KMS-11 (cell line): ENCODE measurements at regions not wholly inside any gene's neighbourhood (a gene's known extent, or its start where the extent isn't known, plus 50 kb on each side); places are given as distances from the start of the nearest gene placed in this dataset.

Source experiments
- H2AFZ ChIP-seq: fragments of 200-600 bp; sonication (generic); 2 replicates; pipeline ENCODE4 v1.6.1; 2016; ENCODE audit warnings: antibody characterized with exemption, mixed run types, low read depth
- H3K27ac ChIP-seq: fragments of 200-600 bp; sonication (generic); 2 replicates; pipeline ENCODE4 v1.6.1; 2016; ENCODE audit warnings: mild to moderate bottlenecking, mixed run types
- H3K27me3 ChIP-seq: fragments of 200-600 bp; sonication (generic); 2 replicates; pipeline ENCODE4 v1.6.1; 2017; ENCODE audit warnings: mild to moderate bottlenecking, low read depth, mixed run types, moderate library complexity; ENCODE audit not compliant: insufficient read depth
- H3K36me3 ChIP-seq: fragments of 200-600 bp; sonication (generic); 2 replicates; pipeline ENCODE4 v1.6.1; 2017; ENCODE audit warnings: mild to moderate bottlenecking, mixed run types; ENCODE audit not compliant: insufficient read depth
- H3K4me1 ChIP-seq: fragments of 200-600 bp; sonication (generic); 2 replicates; pipeline ENCODE4 v1.6.1; 2016; ENCODE audit warnings: mild to moderate bottlenecking, low read depth, mixed run types; ENCODE audit not compliant: poor library complexity, severe bottlenecking
- H3K4me2 ChIP-seq: fragments of 200-600 bp; sonication (generic); 2 replicates; pipeline ENCODE4 v1.7.0; 2016; ENCODE audit warnings: mild to moderate bottlenecking, mixed run types
- H3K4me3 ChIP-seq: fragments of 200-600 bp; sonication (generic); IDR thresholded peaks from 2 replicates; pipeline ENCODE4 v1.6.1; 2017; ENCODE audit warnings: low read depth, low read length, mixed read lengths; ENCODE audit not compliant: insufficient read depth
- H3K79me2 ChIP-seq: fragments of 200-600 bp; sonication (generic); 2 replicates; pipeline ENCODE4 v1.6.1; 2016; ENCODE audit warnings: low read depth, mixed run types; ENCODE audit not compliant: insufficient read depth
- H3K9ac ChIP-seq: fragments of 200-600 bp; sonication (generic); 2 replicates; pipeline ENCODE4 v1.6.1; 2016; ENCODE audit warnings: mild to moderate bottlenecking, mixed run types
- H4K20me1 ChIP-seq: fragments of 200-600 bp; sonication (generic); 2 replicates; pipeline ENCODE4 v1.6.1; 2016; ENCODE audit warnings: mild to moderate bottlenecking, mixed run types; ENCODE audit not compliant: insufficient read depth
- TF ChIP-seq, protein P1 (sequence below): fragments of 200-600 bp; sonication (generic); conservative IDR thresholded peaks from 2 replicates; pipeline ENCODE4 v1.6.1; 2017; ENCODE audit warnings: low read depth, mild to moderate bottlenecking, antibody characterized with exemption, low read length, moderate library complexity, mixed read lengths

DNA sequence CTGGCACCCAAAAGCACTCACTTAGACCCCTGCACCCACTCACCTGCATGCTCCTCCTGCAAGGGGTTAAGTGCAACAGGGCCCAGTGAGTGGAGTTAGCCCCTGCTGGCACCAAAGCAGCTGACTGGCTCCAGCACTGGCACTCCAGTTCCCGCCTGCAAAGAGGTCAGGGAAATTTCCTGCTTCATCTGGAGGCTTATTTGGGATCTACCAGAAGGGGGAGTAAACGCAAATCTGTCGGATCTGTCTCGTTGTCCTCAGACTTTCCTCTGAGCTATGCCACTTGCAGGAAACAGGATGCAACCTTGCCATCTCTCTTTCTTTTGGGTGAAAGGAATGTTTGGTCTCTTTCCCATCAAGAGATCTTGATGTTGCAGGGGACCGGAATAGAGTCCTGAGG lies 435.6 kb downstream of the PCDH10 start:
- H3K4me2 ChIP-seq: no peak overlapping the region
- H3K4me1 ChIP-seq: no peaks in the 10 kb centered on the region
- no peaks in the 10 kb centered on the region for H4K20me1 ChIP-seq
- H3K79me2 ChIP-seq: no peaks in the 10 kb centered on the region
- H3K27me3 ChIP-seq: no peaks in the 10 kb centered on the region
- TF ChIP-seq, protein P1, sequence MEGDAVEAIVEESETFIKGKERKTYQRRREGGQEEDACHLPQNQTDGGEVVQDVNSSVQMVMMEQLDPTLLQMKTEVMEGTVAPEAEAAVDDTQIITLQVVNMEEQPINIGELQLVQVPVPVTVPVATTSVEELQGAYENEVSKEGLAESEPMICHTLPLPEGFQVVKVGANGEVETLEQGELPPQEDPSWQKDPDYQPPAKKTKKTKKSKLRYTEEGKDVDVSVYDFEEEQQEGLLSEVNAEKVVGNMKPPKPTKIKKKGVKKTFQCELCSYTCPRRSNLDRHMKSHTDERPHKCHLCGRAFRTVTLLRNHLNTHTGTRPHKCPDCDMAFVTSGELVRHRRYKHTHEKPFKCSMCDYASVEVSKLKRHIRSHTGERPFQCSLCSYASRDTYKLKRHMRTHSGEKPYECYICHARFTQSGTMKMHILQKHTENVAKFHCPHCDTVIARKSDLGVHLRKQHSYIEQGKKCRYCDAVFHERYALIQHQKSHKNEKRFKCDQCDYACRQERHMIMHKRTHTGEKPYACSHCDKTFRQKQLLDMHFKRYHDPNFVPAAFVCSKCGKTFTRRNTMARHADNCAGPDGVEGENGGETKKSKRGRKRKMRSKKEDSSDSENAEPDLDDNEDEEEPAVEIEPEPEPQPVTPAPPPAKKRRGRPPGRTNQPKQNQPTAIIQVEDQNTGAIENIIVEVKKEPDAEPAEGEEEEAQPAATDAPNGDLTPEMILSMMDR: no peak
- H2AFZ ChIP-seq: no peak overlapping the region
- no peak overlapping the region for H3K9ac ChIP-seq
- no peaks in the 10 kb centered on the region for H3K36me3 ChIP-seq
- no peak overlapping the region for H3K27ac ChIP-seq
- H3K4me3 ChIP-seq: no peak overlapping the region

DNA sequence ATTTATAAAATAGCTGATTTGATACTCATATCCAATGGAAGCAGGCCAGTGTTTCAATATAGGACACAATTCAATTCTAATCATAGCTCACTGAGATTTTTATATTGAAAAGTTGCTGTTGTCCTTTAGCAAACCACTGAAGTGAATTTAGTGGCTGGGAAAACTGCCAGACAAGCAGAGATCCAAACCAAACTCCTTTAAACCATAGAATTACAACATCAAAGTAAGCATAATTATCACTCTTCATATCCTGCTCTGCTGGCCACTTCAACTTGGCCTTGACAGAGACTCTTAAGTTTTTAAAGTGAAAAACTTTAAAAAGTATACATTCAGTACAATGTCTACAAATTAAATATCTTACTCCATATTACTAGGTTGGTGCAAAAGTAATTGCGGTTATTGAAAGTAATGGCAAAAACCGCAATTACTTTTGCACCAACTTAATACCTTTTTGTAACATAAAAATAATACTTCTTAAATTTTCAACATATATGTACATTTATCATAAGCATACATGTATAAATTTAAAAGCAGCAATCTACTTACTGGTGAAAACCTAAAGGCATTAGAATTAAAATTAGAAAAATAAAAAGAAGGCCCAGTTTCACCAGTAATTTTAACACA lies 433.0 kb downstream of the PCDH10 start:
- H3K79me2 ChIP-seq: no peaks in the 10 kb centered on the region
- H3K9ac ChIP-seq: no peak overlapping the region
- H3K36me3 ChIP-seq: no peaks in the 10 kb centered on the region
- TF ChIP-seq, protein P1: no peak
- no peaks in the 10 kb centered on the region for H4K20me1 ChIP-seq
- no peak overlapping the region for H2AFZ ChIP-seq
- no peak overlapping the region for H3K4me2 ChIP-seq
- no peaks in the 10 kb centered on the region for H3K4me1 ChIP-seq
- no peak overlapping the region for H3K4me3 ChIP-seq
- no peak overlapping the region for H3K27ac ChIP-seq
- no peaks in the 10 kb centered on the region for H3K27me3 ChIP-seq

DNA sequence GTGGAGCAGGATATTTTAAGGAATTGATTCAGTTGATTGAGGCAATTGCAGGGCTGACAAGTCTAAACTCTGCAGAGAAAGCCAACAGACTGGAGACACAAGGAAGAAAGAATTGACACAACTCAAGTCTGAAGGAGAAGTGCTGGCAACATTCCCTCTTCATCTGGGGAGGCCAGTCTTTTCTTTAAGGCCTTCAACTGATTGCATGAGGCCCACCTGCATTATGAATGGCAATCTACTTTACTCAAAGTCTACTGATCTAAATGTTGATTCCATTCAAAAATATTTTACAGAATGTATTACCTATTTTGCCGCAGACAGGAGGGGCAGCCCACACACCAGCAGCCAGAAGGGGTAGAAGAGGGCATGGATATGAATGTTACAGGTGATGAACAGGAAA lies 425.2 kb downstream of the PCDH10 start:
- Histone ChIP-seq H3K4me1 (no peaks in the 10 kb centered on the region), H3K79me2 (no peaks in the 10 kb centered on the region), H4K20me1 (no peaks in the 10 kb centered on the region), H3K4me3 (no peak overlapping the region), H2AFZ (no peak overlapping the region), H3K36me3 (no peaks in the 10 kb centered on the region), H3K9ac (no peak overlapping the region), H3K4me2 (no peak overlapping the region), H3K27me3 (no peaks in the 10 kb centered on the region), H3K27ac (no peak overlapping the region)
- TF ChIP-seq, protein P1: no peak

GRCh38 chr4:133565379-133565778 lies 416.3 kb downstream of the PCDH10 start:
- Histone ChIP-seq H3K4me1 (no peaks in the 10 kb centered on the region), H3K4me2 (no peak overlapping the region), H3K9ac (no peak overlapping the region), H3K79me2 (no peaks in the 10 kb centered on the region), H3K27me3 (no peaks in the 10 kb centered on the region), H3K27ac (no peak overlapping the region), H2AFZ (no peak overlapping the region), H3K4me3 (no peak overlapping the region), H4K20me1 (no peaks in the 10 kb centered on the region), H3K36me3 (no peaks in the 10 kb centered on the region)
- TF ChIP-seq, protein P1: no peak
